ENCODE measurements at regions not wholly inside any gene's neighbourhood (a gene's known extent, or its start where the extent isn't known, plus 50 kb on each side); places are given as distances from the start of the nearest gene placed in this dataset.

- no peaks in the 10 kb centered on the region for H3K27me3 Mint-ChIP-seq (ENCODE audit: low read depth)
- H3K4me1 Mint-ChIP-seq = no peaks in the 10 kb centered on the region
- peaks cover 7% of the 10 kb centered on the region for H3K9me3 Mint-ChIP-seq
- H3K27ac Mint-ChIP-seq = no peak overlapping the region
- TF ChIP-seq, protein P1, sequence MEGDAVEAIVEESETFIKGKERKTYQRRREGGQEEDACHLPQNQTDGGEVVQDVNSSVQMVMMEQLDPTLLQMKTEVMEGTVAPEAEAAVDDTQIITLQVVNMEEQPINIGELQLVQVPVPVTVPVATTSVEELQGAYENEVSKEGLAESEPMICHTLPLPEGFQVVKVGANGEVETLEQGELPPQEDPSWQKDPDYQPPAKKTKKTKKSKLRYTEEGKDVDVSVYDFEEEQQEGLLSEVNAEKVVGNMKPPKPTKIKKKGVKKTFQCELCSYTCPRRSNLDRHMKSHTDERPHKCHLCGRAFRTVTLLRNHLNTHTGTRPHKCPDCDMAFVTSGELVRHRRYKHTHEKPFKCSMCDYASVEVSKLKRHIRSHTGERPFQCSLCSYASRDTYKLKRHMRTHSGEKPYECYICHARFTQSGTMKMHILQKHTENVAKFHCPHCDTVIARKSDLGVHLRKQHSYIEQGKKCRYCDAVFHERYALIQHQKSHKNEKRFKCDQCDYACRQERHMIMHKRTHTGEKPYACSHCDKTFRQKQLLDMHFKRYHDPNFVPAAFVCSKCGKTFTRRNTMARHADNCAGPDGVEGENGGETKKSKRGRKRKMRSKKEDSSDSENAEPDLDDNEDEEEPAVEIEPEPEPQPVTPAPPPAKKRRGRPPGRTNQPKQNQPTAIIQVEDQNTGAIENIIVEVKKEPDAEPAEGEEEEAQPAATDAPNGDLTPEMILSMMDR (IDR thresholded peaks at IDR 0.05; ENCODE audit: unreplicated experiment in 3 of 3) = no peak
- H3K36me3 Mint-ChIP-seq (ENCODE audit: low read depth) = no peaks in the 10 kb centered on the region
- H3K4me3 Mint-ChIP-seq = no peak overlapping the region
These were observed 181.2 kb upstream of the MME start for GRCh38 chr3:154898916-154899315.

- TF ChIP-seq, protein P1 (IDR thresholded peaks at IDR 0.05; ENCODE audit: unreplicated experiment in 3 of 3) = no peak
- peaks cover 3% of the 10 kb centered on the region for H3K27me3 Mint-ChIP-seq (ENCODE audit: low read depth)
These were observed 181.7 kb upstream of the MME start for GRCh38 chr3:154898443-154898842.

DNA sequence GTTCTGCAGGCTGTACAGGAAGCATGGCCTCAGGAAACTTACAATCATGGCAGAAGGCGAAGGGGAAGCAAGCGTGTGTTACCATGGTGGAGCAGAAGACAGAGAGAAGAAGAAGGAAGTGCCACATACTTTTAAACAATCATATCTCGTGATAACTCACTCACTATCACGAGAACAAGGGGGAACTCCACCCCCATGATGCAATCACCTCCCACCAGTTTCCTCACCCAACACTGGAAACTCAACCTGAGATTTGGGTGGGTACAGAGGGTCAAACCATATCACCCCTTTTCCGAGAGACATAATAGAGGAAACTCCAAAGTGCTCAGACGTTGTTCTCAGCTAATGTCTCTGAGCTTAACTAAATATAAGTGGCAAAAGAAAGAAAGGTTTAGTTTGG, 186.3 kb upstream of the MME start:
- Mint-ChIP-seq H3K27ac (no peak overlapping the region), H3K4me3 (no peak overlapping the region), H3K4me1 (no peaks in the 10 kb centered on the region), H3K27me3 (ENCODE audit: low read depth) (peaks cover 3% of the 10 kb centered on the region), H3K9me3 (peaks cover 9% of the 10 kb centered on the region), H3K36me3 (ENCODE audit: low read depth) (no peaks in the 10 kb centered on the region)
- TF ChIP-seq, protein P1 (IDR thresholded peaks at IDR 0.05; ENCODE audit: unreplicated experiment in 3 of 3) = no peak

More at GRCh38 chr3:154898443-154898842, 181.7 kb upstream of the MME start:
- Mint-ChIP-seq H3K27ac (no peak overlapping the region), H3K36me3 (ENCODE audit: low read depth) (no peaks in the 10 kb centered on the region), H3K4me3 (no peak overlapping the region), H3K9me3 (peaks cover 9% of the 10 kb centered on the region), H3K4me1 (no peaks in the 10 kb centered on the region)

DNA sequence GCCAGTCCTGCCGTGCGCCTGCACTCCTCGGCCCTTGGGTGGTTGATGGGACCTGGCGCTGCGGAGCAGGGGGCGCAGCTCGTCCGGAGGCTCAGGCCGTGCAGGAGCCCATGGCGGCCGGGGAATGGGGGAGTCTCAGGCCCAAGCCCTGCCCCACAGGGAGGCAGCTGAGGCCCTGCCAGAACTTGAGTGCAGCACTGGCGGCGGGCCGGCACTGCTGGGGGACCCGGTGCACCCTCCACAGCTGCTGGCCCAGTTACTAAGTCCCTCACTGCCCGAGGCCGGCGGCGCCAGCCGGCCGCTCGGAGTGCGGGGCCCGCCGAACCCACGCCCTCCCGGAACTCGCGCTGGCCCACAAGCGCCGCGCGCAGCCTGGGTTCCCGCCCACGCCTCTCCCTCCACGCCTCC, 190.9 kb upstream of the MME start:
- TF ChIP-seq, protein P1 (IDR thresholded peaks at IDR 0.05; ENCODE audit: unreplicated experiment in 3 of 3) = no peak
- Mint-ChIP-seq H3K36me3 (ENCODE audit: low read depth) (no peaks in the 10 kb centered on the region), H3K27me3 (ENCODE audit: low read depth) (peaks cover 3% of the 10 kb centered on the region), H3K9me3 (peaks cover 2% of the 10 kb centered on the region), H3K27ac (no peak overlapping the region), H3K4me1 (no peaks in the 10 kb centered on the region), H3K4me3 (no peak overlapping the region)

DNA sequence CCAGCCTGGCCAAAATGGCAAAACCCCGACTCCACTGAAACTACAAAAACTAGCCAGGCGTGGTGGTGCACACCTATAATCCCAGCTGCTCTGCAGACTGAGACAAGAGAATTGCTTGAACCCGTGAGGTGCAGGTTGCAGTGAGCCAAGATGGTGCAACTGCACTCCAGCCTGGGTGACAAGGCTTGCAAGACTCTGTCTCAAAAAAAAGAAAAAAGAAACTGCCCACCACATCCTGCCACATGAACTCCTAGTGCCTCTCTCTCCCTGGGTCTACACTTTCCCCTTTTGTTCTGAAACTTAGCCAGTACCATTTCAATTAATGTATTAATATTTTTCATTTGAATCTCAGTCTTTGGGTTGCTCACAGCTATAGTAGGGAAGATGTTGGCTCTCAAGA, 192.2 kb upstream of the MME start:
- Mint-ChIP-seq H3K36me3 (ENCODE audit: low read depth) (no peaks in the 10 kb centered on the region), H3K27me3 (ENCODE audit: low read depth) (no peaks in the 10 kb centered on the region), H3K4me1 (no peaks in the 10 kb centered on the region), H3K9me3 (no peaks in the 10 kb centered on the region), H3K4me3 (no peak overlapping the region), H3K27ac (no peak overlapping the region)
- TF ChIP-seq, protein P1 (IDR thresholded peaks at IDR 0.05; ENCODE audit: unreplicated experiment in 3 of 3) = no peak

DNA sequence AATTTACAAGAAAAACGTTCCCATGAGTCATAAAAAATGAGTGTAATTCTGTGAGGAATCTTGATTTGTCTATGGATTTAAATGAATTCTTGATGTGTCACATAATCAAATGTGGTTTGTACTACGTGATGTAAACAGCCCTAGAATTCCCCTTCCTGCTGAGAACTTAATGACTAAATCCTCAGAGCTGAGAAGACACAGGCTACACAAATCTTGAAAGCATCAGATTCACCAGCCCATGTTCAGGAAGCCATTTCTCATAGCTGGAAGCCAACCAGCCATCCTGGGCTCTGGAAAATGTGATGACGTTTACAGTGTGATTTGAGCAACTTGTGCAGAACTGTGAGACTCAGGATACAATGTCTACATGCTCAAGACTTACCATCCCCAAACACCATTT, 193.7 kb upstream of the MME start:
- Mint-ChIP-seq H3K4me1 (no peaks in the 10 kb centered on the region), H3K36me3 (ENCODE audit: low read depth) (no peaks in the 10 kb centered on the region), H3K9me3 (no peaks in the 10 kb centered on the region), H3K27ac (no peak overlapping the region), H3K27me3 (ENCODE audit: low read depth) (no peaks in the 10 kb centered on the region), H3K4me3 (no peak overlapping the region)
- TF ChIP-seq, protein P1 (IDR thresholded peaks at IDR 0.05; ENCODE audit: unreplicated experiment in 3 of 3) = no peak

Data from nephron (organoid).